ENCODE measurements at regions not wholly inside any gene's neighbourhood (a gene's known extent, or its start where the extent isn't known, plus 50 kb on each side); places are given as distances from the start of the nearest gene placed in this dataset.

GRCh38 chr9:16131264-16131663 is 578.4 kb downstream of the CCDC171 start:
- ATAC-seq (ENCODE audit: low FRiP score) (no peak), DNase-seq (ENCODE audit: low spot score) (no peak)
- no peak for TF ChIP-seq CTCF (IDR thresholded peaks at IDR 0.05)

GRCh38 chr9:16132513-16132912 is 579.7 kb downstream of the CCDC171 start:
- DNase-seq (ENCODE audit: low spot score) (no peak), ATAC-seq (ENCODE audit: low FRiP score) (no peak)
- no peak for TF ChIP-seq CTCF (IDR thresholded peaks at IDR 0.05)

- DNase-seq (ENCODE audit: low spot score) (no peak), ATAC-seq (ENCODE audit: low FRiP score) (no peak)
- no peak for TF ChIP-seq CTCF (IDR thresholded peaks at IDR 0.05)
Measured at GRCh38 chr9:16133032-16133431, 580.2 kb downstream of the CCDC171 start.

- DNase-seq (ENCODE audit: low spot score) (no peak), ATAC-seq (ENCODE audit: low FRiP score) (no peak)
- peak in 1 of 3 donors; percentile 15 for TF ChIP-seq CTCF (IDR thresholded peaks at IDR 0.05)
Measured at GRCh38 chr9:16133556-16134227, 580.8 kb downstream of the CCDC171 start.

- ATAC-seq (ENCODE audit: low FRiP score) (no peak), DNase-seq (ENCODE audit: low spot score) (no peak)
- TF ChIP-seq CTCF (IDR thresholded peaks at IDR 0.05) = no peak
Measured at GRCh38 chr9:16134351-16134750, 581.5 kb downstream of the CCDC171 start.

GRCh38 chr9:16135968-16136367 is 583.1 kb downstream of the CCDC171 start:
- ATAC-seq (ENCODE audit: low FRiP score) (no peak), DNase-seq (ENCODE audit: low spot score) (no peak)
- TF ChIP-seq CTCF (IDR thresholded peaks at IDR 0.05) = no peak

GRCh38 chr9:16136451-16136850 is 583.6 kb downstream of the CCDC171 start:
- DNase-seq (ENCODE audit: low spot score) (no peak), ATAC-seq (ENCODE audit: low FRiP score) (no peak)
- TF ChIP-seq CTCF (IDR thresholded peaks at IDR 0.05) = no peak
